Endothelial cell of umbilical vein (primary cell): ENCODE measurements at regions not wholly inside any gene's neighbourhood (a gene's known extent, or its start where the extent isn't known, plus 50 kb on each side); places are given as distances from the start of the nearest gene placed in this dataset.
"Not testable (repeated sequence)": the region's sequence is repeated elsewhere in the genome, so short reads cannot be mapped to it uniquely, and the experiment has no call there.

Experiments
- BruUV-seq: library from RNA; stranded (reverse); fragments of 400-500 nt; replicated peaks from 2 replicates; lab custom pipeline; 2021; lab: Mats Ljungman, UMichigan
- CTCF ChIA-PET: fragments of 300-600, 350-600 bp; sonication (Branson Sonifier 250); formaldehyde crosslinking; loops from one replicate; lab custom pipeline; 2021; ENCODE audit warnings: antibody characterized with exemption, inconsistent platforms; lab: Charles Lee
- POLR2A ChIA-PET: fragments of 300-600, 350-600 bp; sonication (Branson Sonifier 250); formaldehyde crosslinking; loops from one replicate; lab custom pipeline; 2021; ENCODE audit warnings: antibody characterized with exemption, inconsistent platforms; lab: Charles Lee
- DNase-seq: peaks from one replicate; pipeline ENCODE4 v3.0.0-alpha.2; 2011; ENCODE audit warnings: low read depth, low spot score
- FAIRE-seq: peaks from 2 replicates; lab custom pipeline; 2011; peaks lifted over from hg19 to GRCh38; lab: Jason Lieb, UNC
- H2AFZ ChIP-seq: 2 replicates; pipeline ENCODE4 v1.6.0; 2012; ENCODE audit warnings: low read depth, low read length, control low read depth, inconsistent platforms
- H3K27ac ChIP-seq: 2 replicates; pipeline ENCODE4 v1.5.1; 2011; ENCODE audit warnings: low read depth, mild to moderate bottlenecking, control low read depth, low read length, moderate library complexity; ENCODE audit not compliant: insufficient read depth
- H3K27me3 ChIP-seq, 2 experiments: 2 replicates each; pipeline versions ENCODE4 v1.6.0 to v1.6.1; 2011; ENCODE audit warnings: low read length in 2 of 2, mixed read lengths in 1 of 2; ENCODE audit not compliant: control insufficient read depth in 2 of 2, insufficient read depth in 2 of 2
- H3K36me3 ChIP-seq, 2 experiments: 2 replicates in 1 of 2; 3 replicates in 1 of 2; pipeline ENCODE4 v1.5.1; 2011; ENCODE audit warnings: low read length in 2 of 2, mild to moderate bottlenecking in 1 of 2, moderate library complexity in 1 of 2; ENCODE audit not compliant: control insufficient read depth in 2 of 2, insufficient read depth in 2 of 2; ENCODE audit errors: extremely low read depth in 1 of 2
- H3K4me1 ChIP-seq: 3 replicates; pipeline ENCODE4 v1.5.1; 2011; ENCODE audit warnings: mild to moderate bottlenecking, low read length; ENCODE audit not compliant: control insufficient read depth, insufficient read depth; ENCODE audit errors: extremely low read depth
- H3K4me2 ChIP-seq: 2 replicates; pipeline ENCODE4 v1.6.1; 2011; ENCODE audit warnings: low read length, control low read depth, mixed read lengths; ENCODE audit not compliant: insufficient read depth
- H3K4me3 ChIP-seq, 3 experiments: fragments of 200-600 bp in 1 of 3; sonication (generic), shearing (Covaris generic) in 1 of 3; replicated peaks in 1 of 3; 2 replicates each; pipeline ENCODE4 v1.5.1; 2011 to 2016; ENCODE audit warnings: control low read depth in 3 of 3, low read length in 3 of 3, mild to moderate bottlenecking in 2 of 3, inconsistent platforms in 1 of 3, low read depth in 1 of 3, moderate library complexity in 1 of 3; ENCODE audit not compliant: insufficient read depth in 1 of 3
- H3K79me2 ChIP-seq: 2 replicates; pipeline ENCODE4 v1.6.0; 2012; ENCODE audit warnings: low read length, inconsistent platforms; ENCODE audit not compliant: control insufficient read depth, insufficient read depth
- H3K9ac ChIP-seq: replicated peaks from 2 replicates; pipeline ENCODE3; 2011; ENCODE audit warnings: low read length, control low read depth; ENCODE audit not compliant: insufficient read depth; ENCODE audit errors: extremely low read depth
- H3K9me1 ChIP-seq: replicated peaks from 3 replicates; pipeline ENCODE4 v1.6.0; 2011; ENCODE audit warnings: mild to moderate bottlenecking, low read length; ENCODE audit not compliant: control insufficient read depth, insufficient read depth; ENCODE audit errors: extremely low read depth
- H3K9me3 ChIP-seq: replicated peaks from 2 replicates; pipeline ENCODE4 v1.5.1; 2012; ENCODE audit warnings: low read length, inconsistent platforms; ENCODE audit not compliant: control insufficient read depth, insufficient read depth
- H4K20me1 ChIP-seq: replicated peaks from 2 replicates; pipeline ENCODE3; 2011; ENCODE audit warnings: mild to moderate bottlenecking, low read length; ENCODE audit not compliant: control insufficient read depth, insufficient read depth; ENCODE audit errors: extremely low read depth
- dilution Hi-C: fragments of 300-500 bp; cut with MboI; formaldehyde crosslinking; loops from one replicate; pipeline ENCODE4 v1.15.0; 2019; ENCODE audit warnings: low sequenced_read_pairs; ENCODE audit not compliant: extremely low pct_ligation_motif_present
- intact Hi-C: fragments of 100-400 bp; cut with micrococcal nuclease; formaldehyde crosslinking; loops from one replicate; pipeline ENCODE4 v1.10.0; 2022

DNA sequence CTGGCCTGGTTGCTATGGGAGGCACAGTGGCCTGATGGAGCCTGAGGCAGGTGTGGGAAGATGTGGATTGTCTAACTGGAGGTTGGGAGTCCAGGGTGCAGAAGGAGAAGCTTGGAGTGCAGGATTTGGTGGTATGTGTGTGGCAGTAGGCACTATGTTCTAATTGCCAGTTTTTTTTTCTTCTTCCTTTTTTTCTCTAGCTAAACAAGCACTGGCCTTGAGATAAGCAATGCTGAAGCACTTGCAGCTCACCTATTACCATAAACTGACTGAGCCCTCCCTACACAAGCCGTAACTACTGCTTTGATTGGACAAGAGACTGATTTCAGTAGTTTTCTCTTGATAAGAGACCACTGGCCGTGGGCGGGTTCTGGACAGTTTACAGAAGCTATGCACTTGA is 175.4 kb downstream of the FAM72C start:
- intact Hi-C loops: not testable (repeated sequence)

DNA sequence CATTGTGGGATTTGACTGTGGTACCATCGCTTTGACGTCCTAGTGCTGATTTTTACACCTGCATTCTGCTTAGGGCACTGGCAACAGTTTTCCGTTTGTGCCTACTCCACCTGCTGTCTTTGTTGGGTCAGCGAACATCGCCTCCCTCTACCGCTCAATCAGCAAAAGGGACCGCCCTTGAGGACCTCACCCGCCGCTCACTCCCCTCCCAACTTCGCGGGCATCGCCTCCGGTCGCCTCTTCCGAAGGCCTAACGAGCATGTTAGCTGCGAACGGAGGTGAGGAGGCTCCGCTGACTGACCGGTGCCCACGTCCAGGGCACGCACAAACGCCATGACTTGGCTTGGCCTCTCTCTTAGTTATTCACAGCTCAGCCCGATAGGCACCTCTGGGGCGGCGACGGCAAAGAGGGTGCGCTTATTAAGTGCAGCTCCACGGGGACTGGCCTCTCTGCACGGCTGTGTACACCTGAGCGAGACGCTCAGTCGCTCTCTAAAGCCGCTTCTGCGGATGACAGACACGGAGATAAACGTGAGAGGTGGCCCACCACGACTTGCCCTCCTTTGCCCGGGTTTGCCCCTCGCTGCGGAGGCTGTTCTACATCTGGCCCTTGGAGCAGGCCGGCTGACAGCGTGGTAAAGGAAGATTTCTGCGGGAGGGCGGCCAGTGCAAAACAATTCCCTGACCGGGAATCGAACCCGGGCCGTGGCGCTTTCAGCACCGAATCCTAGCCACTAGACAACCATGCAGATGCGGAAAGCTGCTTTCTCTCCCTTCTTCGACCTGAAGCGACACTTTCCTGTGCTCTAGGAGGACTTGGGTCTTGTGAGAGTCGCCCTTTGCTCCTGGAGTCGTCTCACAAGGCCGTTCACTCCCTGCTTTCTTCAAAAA is 179.5 kb downstream of the FAM72C start:
- intact Hi-C loops, POLR2A ChIA-PET, DNase-seq, BruUV-seq, H3K9me1 ChIP-seq, H3K27ac ChIP-seq, CTCF ChIA-PET, H3K36me3 ChIP-seq, H3K4me2 ChIP-seq, H3K9me3 ChIP-seq, H3K9ac ChIP-seq, H3K79me2 ChIP-seq, H3K4me3 ChIP-seq, H2AFZ ChIP-seq, FAIRE-seq, dilution Hi-C loops, H4K20me1 ChIP-seq, H3K4me1 ChIP-seq, H3K27me3 ChIP-seq: not testable (repeated sequence)

More for the DNA sequence above, 175.4 kb downstream of the FAM72C start:
- H3K9me1 ChIP-seq, H3K36me3 ChIP-seq, H4K20me1 ChIP-seq, CTCF ChIA-PET, DNase-seq, H3K9ac ChIP-seq, POLR2A ChIA-PET, H3K27ac ChIP-seq, FAIRE-seq, H3K9me3 ChIP-seq, H3K4me2 ChIP-seq, H3K79me2 ChIP-seq, BruUV-seq, H2AFZ ChIP-seq, dilution Hi-C loops, H3K27me3 ChIP-seq, H3K4me3 ChIP-seq, H3K4me1 ChIP-seq: not testable (repeated sequence)

DNA sequence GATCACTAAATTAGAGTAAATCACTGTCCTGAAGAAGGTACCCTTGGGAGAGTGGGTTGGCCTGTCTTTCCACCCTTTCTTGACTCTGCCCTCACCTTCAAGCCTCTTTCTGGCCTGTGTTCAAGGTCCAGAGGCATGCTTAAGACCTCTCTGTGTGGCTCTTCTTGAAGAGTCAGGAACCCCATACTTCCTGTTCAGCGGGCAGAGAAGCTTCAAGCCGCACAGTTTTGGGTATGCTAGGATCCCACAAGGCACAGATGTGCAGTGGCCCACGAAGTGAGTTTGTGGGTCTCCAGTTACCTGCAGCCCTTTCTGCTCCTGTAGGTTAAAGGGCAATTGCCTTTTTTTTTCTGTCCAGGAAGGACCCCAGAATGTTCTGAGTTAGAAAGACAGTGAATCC is 185.4 kb downstream of the FAM72C start:
- H3K4me3 ChIP-seq, H3K9me1 ChIP-seq, H3K4me1 ChIP-seq, POLR2A ChIA-PET, H3K27me3 ChIP-seq, DNase-seq, H4K20me1 ChIP-seq, H3K9ac ChIP-seq, H3K9me3 ChIP-seq, BruUV-seq, H3K4me2 ChIP-seq, dilution Hi-C loops, H3K79me2 ChIP-seq, CTCF ChIA-PET, intact Hi-C loops, H3K36me3 ChIP-seq, FAIRE-seq, H3K27ac ChIP-seq, H2AFZ ChIP-seq: not testable (repeated sequence)

DNA sequence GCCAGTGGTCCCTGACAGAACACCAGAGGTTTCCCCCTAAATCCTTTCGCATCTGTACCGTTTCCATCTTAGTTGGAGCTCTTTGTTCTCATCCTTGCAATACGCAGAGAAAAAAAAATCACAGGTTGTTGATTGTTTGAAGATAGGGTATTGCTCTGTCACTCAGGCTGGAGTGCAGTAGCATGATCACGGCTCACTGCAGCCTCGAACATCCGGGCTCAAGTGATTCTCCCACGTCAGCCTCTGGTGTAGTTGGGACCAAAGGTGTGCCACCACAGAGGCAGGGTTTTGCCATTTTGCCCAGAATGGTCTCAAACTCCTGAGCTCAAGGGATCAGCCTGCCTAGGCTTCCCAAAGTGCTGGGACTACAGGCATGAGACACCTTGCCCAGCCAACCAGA is 185.9 kb downstream of the FAM72C start:
- H3K9ac ChIP-seq, H3K36me3 ChIP-seq, H3K27me3 ChIP-seq, H3K27ac ChIP-seq, DNase-seq, H4K20me1 ChIP-seq, H3K9me1 ChIP-seq, FAIRE-seq, dilution Hi-C loops, H3K4me1 ChIP-seq, H3K4me2 ChIP-seq, BruUV-seq, H3K9me3 ChIP-seq, H3K79me2 ChIP-seq, intact Hi-C loops, CTCF ChIA-PET, H2AFZ ChIP-seq, H3K4me3 ChIP-seq, POLR2A ChIA-PET: not testable (repeated sequence)
